K562 (cell line): ENCODE measurements at regions not wholly inside any gene's neighbourhood (a gene's known extent, or its start where the extent isn't known, plus 50 kb on each side); places are given as distances from the start of the nearest gene placed in this dataset.

Experiments used
- ATAC-seq: fragments of 200-7000 bp; cut with Tn5 transposase; 3 replicates; pipeline ENCODE4 v1.9.1; 2020; ENCODE audit warnings: moderate library complexity
- BruUV-seq: library from RNA; stranded (reverse); fragments of 400-500 nt; replicated peaks from 2 replicates; lab custom pipeline; 2021; lab: Mats Ljungman, UMichigan
- CTCF ChIA-PET: fragments of 300-600 bp; formaldehyde crosslinking; extraction: SDS; loops from one replicate; lab custom pipeline; 2021; ENCODE audit warnings: low intra/inter-chr PET ratio; lab: Yijun Ruan, JAX
- POLR2A ChIA-PET: fragments of 300-600, 350-650 bp; sonication (Branson Sonifier 250); formaldehyde crosslinking; extraction: SDS; loops from one replicate; lab custom pipeline; 2021; ENCODE audit warnings: antibody characterized with exemption, inconsistent platforms; lab: Yijun Ruan, JAX
- DNase-seq, 4 experiments: peaks; one replicate each; pipeline versions ENCODE4 v3.0.0 to v3.0.0-alpha.2; 2011 to 2018; ENCODE audit warnings: low spot score in 3 of 4, mixed read lengths in 3 of 4; ENCODE audit errors: extremely low read depth in 1 of 4
- FAIRE-seq: peaks from 2 replicates; lab custom pipeline; 2011; peaks lifted over from hg19 to GRCh38; lab: Jason Lieb, UNC
- H2AFZ ChIP-seq: 2 replicates; pipeline ENCODE4 v1.6.0; 2011; ENCODE audit warnings: low read depth, low read length, control low read depth, inconsistent platforms
- H3K27ac ChIP-seq: fragments of 200-600 bp; 3 replicates; pipeline ENCODE4 v1.8.0; 2011; ENCODE audit warnings: low read depth, mild to moderate bottlenecking, control low read depth, inconsistent platforms, low read length, moderate library complexity, mixed read lengths; ENCODE audit errors: extremely low read depth
- H3K27me3 ChIP-seq, 2 experiments: fragments of 300-600 bp in 1 of 2; 2 replicates in 1 of 2; 3 replicates in 1 of 2; pipeline versions ENCODE4 v1.6.0 to v1.8.0; 2011; ENCODE audit warnings: inconsistent platforms in 2 of 2, low read length in 2 of 2, mild to moderate bottlenecking in 1 of 2, mixed read lengths in 1 of 2, moderate library complexity in 1 of 2; ENCODE audit not compliant: control insufficient read depth in 2 of 2, insufficient read depth in 2 of 2
- H3K36me3 ChIP-seq: fragments of 300-600 bp; 3 replicates; pipeline ENCODE4 v1.8.0; 2011; ENCODE audit warnings: mild to moderate bottlenecking, low read length, inconsistent platforms; ENCODE audit not compliant: control insufficient read depth, insufficient read depth
- H3K4me1 ChIP-seq, 2 experiments: fragments of 200-600 bp in 1 of 2; replicated peaks in 1 of 2; 2 replicates in 1 of 2; 3 replicates in 1 of 2; pipeline versions ENCODE4 v1.5.1 to v1.8.0; 2011; ENCODE audit warnings: inconsistent platforms in 2 of 2, low read length in 2 of 2, mild to moderate bottlenecking in 1 of 2, mixed read lengths in 1 of 2, moderate library complexity in 1 of 2; ENCODE audit not compliant: control insufficient read depth in 2 of 2, insufficient read depth in 2 of 2
- H3K4me2 ChIP-seq: 2 replicates; pipeline ENCODE4 v1.6.1; 2011; ENCODE audit warnings: low read length, control low read depth, inconsistent platforms, mixed read lengths; ENCODE audit not compliant: insufficient read depth
- H3K4me3 ChIP-seq: fragments of 200-600 bp; sonication (generic), shearing (Covaris generic); 2 replicates; pipeline ENCODE4 v1.5.1; 2016; ENCODE audit warnings: control low read depth, inconsistent platforms
- H3K79me2 ChIP-seq: fragments of 200-600 bp; 3 replicates; pipeline ENCODE4 v1.8.0; 2011; ENCODE audit warnings: low read length, inconsistent platforms; ENCODE audit not compliant: control insufficient read depth, insufficient read depth
- H3K9ac ChIP-seq, 2 experiments: 2 replicates each; pipeline versions ENCODE4 v1.6.0 to v1.6.1; 2011; ENCODE audit warnings: low read depth in 2 of 2, low read length in 2 of 2, control low read depth in 1 of 2, inconsistent platforms in 1 of 2, mild to moderate bottlenecking in 1 of 2, mixed read lengths in 1 of 2; ENCODE audit not compliant: insufficient read depth in 1 of 2
- H3K9me1 ChIP-seq: one replicate; pipeline ENCODE4 v1.6.0; 2011; ENCODE audit warnings: inconsistent platforms, mild to moderate bottlenecking, low read length, moderate library complexity; ENCODE audit not compliant: control insufficient read depth, insufficient read depth
- H3K9me3 ChIP-seq: replicated peaks from 2 replicates; pipeline ENCODE4 v1.5.1; 2011; ENCODE audit warnings: low read depth, low read length, inconsistent platforms; ENCODE audit not compliant: control insufficient read depth, insufficient read depth
- H4K20me1 ChIP-seq: replicated peaks from 2 replicates; pipeline ENCODE4 v1.6.1; 2011; ENCODE audit warnings: low read length, inconsistent platforms, mixed read lengths; ENCODE audit not compliant: control insufficient read depth, insufficient read depth
- ADNP ChIP-seq: fragments of 200-800 bp; sonication (Bioruptor generic); IDR thresholded peaks from 2 replicates; pipeline ENCODE4 v1.6.1; 2016; ENCODE audit warnings: missing genetic modification characterization, missing compliant biosample characterization
- ARNT ChIP-seq, 2 experiments: fragments of 450-650 bp; IDR thresholded peaks; 2 replicates each; pipeline ENCODE4 v1.6.1; 2016; ENCODE audit warnings: mild to moderate bottlenecking in 1 of 2
- ATF3 ChIP-seq, 2 experiments: fragments of 450-650 bp in 1 of 2; sonication (generic) in 1 of 2; formaldehyde crosslinking in 1 of 2; IDR thresholded peaks in 1 of 2; conservative IDR thresholded peaks in 1 of 2; 2 replicates each; pipeline versions ENCODE4 v1.6.1 to v1.8.1; 2016 to 2023; ENCODE audit warnings: mild to moderate bottlenecking in 2 of 2, moderate library complexity in 2 of 2, inconsistent platforms in 1 of 2, missing genetic modification reagents in 1 of 2
- CTBP1 ChIP-seq: fragments of 450-650 bp; IDR thresholded peaks from 2 replicates; pipeline ENCODE4 v1.6.1; 2016; ENCODE audit warnings: borderline replicate concordance
- CTCF ChIP-seq, 3 experiments: IDR thresholded peaks in 2 of 3; conservative IDR thresholded peaks in 1 of 3; 2 replicates each; pipeline ENCODE4 v1.5.1; 2011 to 2012; ENCODE audit warnings: low read length in 3 of 3, mild to moderate bottlenecking in 3 of 3, control low read depth in 2 of 3, improper control_type of control experiment in 1 of 3, inconsistent platforms in 1 of 3, low read depth in 1 of 3, mixed read lengths in 1 of 3, moderate library complexity in 1 of 3; ENCODE audit not compliant: insufficient read depth in 2 of 3
- GABPB2 ChIP-seq: fragments of 250-450 bp; sonication (Bioruptor Pico); conservative IDR thresholded peaks from 2 replicates; pipeline ENCODE4 v1.5.1; 2021; ENCODE audit warnings: mild to moderate bottlenecking
- HEY1 ChIP-seq: fragments of 250-450 bp; sonication (Bioruptor Pico); IDR thresholded peaks from 2 replicates; pipeline ENCODE4 v1.5.0; 2020; ENCODE audit warnings: mild to moderate bottlenecking, moderate library complexity, borderline replicate concordance
- PPARD ChIP-seq: fragments of 250-450 bp; sonication (Bioruptor Pico); IDR thresholded peaks from 2 replicates; pipeline ENCODE4 v1.8.0; 2022; ENCODE audit warnings: inconsistent platforms, mild to moderate bottlenecking, moderate library complexity
- RCOR1 ChIP-seq, 2 experiments: IDR thresholded peaks; 2 replicates each; pipeline ENCODE4 v1.6.1; 2012; ENCODE audit warnings: low read depth in 2 of 2, low read length in 2 of 2, borderline replicate concordance in 1 of 2, improper control_type of control experiment in 1 of 2
- SAFB2 ChIP-seq: fragments of 200-400 bp; formaldehyde crosslinking; IDR thresholded peaks from 2 replicates; pipeline ENCODE4 v1.6.1; 2018; ENCODE audit warnings: borderline replicate concordance, low read length, low read depth, moderate library complexity; ENCODE audit not compliant: severe bottlenecking
- THRAP3 ChIP-seq: fragments of 450-650 bp; IDR thresholded peaks from 2 replicates; pipeline ENCODE4 v1.6.1; 2016; ENCODE audit warnings: mild to moderate bottlenecking, inconsistent platforms, borderline replicate concordance
- TRIM25 ChIP-seq: fragments of 450-650 bp; IDR thresholded peaks from 2 replicates; pipeline ENCODE4 v1.7.0; 2016; ENCODE audit warnings: borderline replicate concordance
- ZNF3 ChIP-seq: fragments of 250-450 bp; sonication (Bioruptor Pico); IDR thresholded peaks from 2 replicates; pipeline ENCODE4 v1.5.0; 2021; ENCODE audit warnings: mild to moderate bottlenecking, moderate library complexity
- ZNF398 ChIP-seq: fragments of 250-450 bp; sonication (Bioruptor Pico); IDR thresholded peaks from 2 replicates; pipeline ENCODE4 v1.8.0; 2021; ENCODE audit warnings: moderate library complexity, mild to moderate bottlenecking, inconsistent platforms
- WGBS: fragments of 100-300 bp; shearing (Covaris generic); methylation state at CpG from one replicate; pipeline ENCODE4 v1.1.6; 2016; ENCODE audit warnings: low coverage, mixed read lengths; ENCODE audit not compliant: insufficient coverage; ENCODE audit errors: missing lambda C conversion rate; 5-methylcytosine and 5-hydroxymethylcytosine counted together
- in situ Hi-C: fragments of 300-500 bp; cut with MboI; formaldehyde crosslinking; loops from 4 replicates; pipeline ENCODE4 v1.15.0; 2018; ENCODE audit warnings: inconsistent platforms, mixed read lengths
- intact Hi-C: fragments of 100-400 bp; cut with micrococcal nuclease; formaldehyde crosslinking; loops from 2 replicates; pipeline ENCODE4 v1.14.2; 2022

- TF ChIP-seq GABPB2 (CRISPR knock-in tag) (no peak), THRAP3 (no peak), PPARD (no peak), TRIM25 (no peak)
These were observed 137.8 kb upstream of the FAM20C start (continued) for GRCh38 chr7:54615-55014.

GRCh38 chr7:55690-56248 is 136.6 kb upstream of the FAM20C start:
- no TSS peak for BruUV-seq
- Histone ChIP-seq H3K79me2 (no peaks in the 10 kb centered on the region), H3K4me2 (no peak overlapping the region), H3K36me3 (no peaks in the 10 kb centered on the region), H3K9me3 (no peaks in the 10 kb centered on the region), H3K27me3 (peaks cover 58 to 80% of the 10 kb centered on the region in 2 experiments), H3K4me3 (no peak overlapping the region), H4K20me1 (peaks cover 4% of the 10 kb centered on the region; the same call in 1 of the 2 replicates), H3K9ac (no peak overlapping the region), H3K27ac (no peak overlapping the region), H3K9me1 (no peaks in the 10 kb centered on the region), H3K4me1 (no peaks in the 10 kb centered on the region), H2AFZ (no peak overlapping the region)
- in situ Hi-C loops (no loop called here), intact Hi-C loops (no loop called here)
- WGBS, result 3% methylated on average over 9 of the region's 9 CpGs
- DNase-seq (peak; percentile 32 to 49 (median 42)), FAIRE-seq (peak; percentile 76), ATAC-seq (peak; percentile 92)
- ChIA-PET POLR2A (interaction anchor here (0.6 kb wide), 1 partner anchor 119 kb away, joined by 3 read pairs; no protein-coding TSS in a partner anchor), CTCF (no interaction called here)
- no peak for TF ChIP-seq ATF3 (IDR thresholded peaks at IDR 0.05)
- TF ChIP-seq ATF3 (CRISPR knock-in tag; conservative IDR thresholded peaks at IDR 0.05), result no peak
- TF ChIP-seq ADNP (tag), result no peak
- TF ChIP-seq ARNT (IDR thresholded peaks at IDR 0.05), result no peak
- peak in 1 of 2 experiments; percentile 25; a peak in 1 of 4 replicates for TF ChIP-seq RCOR1 (IDR thresholded peaks at IDR 0.05; ENCODE audit: borderline replicate concordance in 1 of 2, low read depth in 2 of 2, low read length in 2 of 2)
- TF ChIP-seq SAFB2, result no peak
- TF ChIP-seq ZNF3 (CRISPR knock-in tag), result no peak
- TF ChIP-seq ZNF398 (CRISPR knock-in tag), result no peak
- 0 out of 2 replicates have a peak, but pooled peaks have one; percentile 22 for TF ChIP-seq CTBP1
- peak; percentile 35 to 90 (median 45); a peak in 5 of 6 replicates for TF ChIP-seq CTCF (IDR thresholded peaks at IDR 0.05 in 2 of 3, conservative IDR thresholded peaks at IDR 0.05 in 1 of 3; ENCODE audit: insufficient read depth in 2 of 3, low read depth in 1 of 3, low read length in 3 of 3)
- TF ChIP-seq HEY1 (CRISPR knock-in tag), result no peak
